NT2/D1 (cell line): ENCODE measurements at regions not wholly inside any gene's neighbourhood (a gene's known extent, or its start where the extent isn't known, plus 50 kb on each side); places are given as distances from the start of the nearest gene placed in this dataset.
"Not testable (repeated sequence)": the region's sequence is repeated elsewhere in the genome, so short reads cannot be mapped to it uniquely, and the experiment has no call there.

ENCODE experiments used
- YY1 ChIP-seq: IDR thresholded peaks from 2 replicates; pipeline ENCODE4 v1.6.1; 2011; ENCODE audit not compliant: insufficient read length, insufficient read depth
- ZNF274 ChIP-seq: IDR thresholded peaks from 2 replicates; pipeline ENCODE4 v1.6.1; 2011; ENCODE audit warnings: mild to moderate bottlenecking, low read depth, low read length

- not testable (repeated sequence) for TF ChIP-seq YY1, ZNF274
Measured at GRCh38 chr7:65570990-65571389, 197.3 kb downstream of the ZNF92 start.
